AG10803 (cell line): ENCODE measurements at regions not wholly inside any gene's neighbourhood (a gene's known extent, or its start where the extent isn't known, plus 50 kb on each side); places are given as distances from the start of the nearest gene placed in this dataset.
"Not testable (repeated sequence)": the region's sequence is repeated elsewhere in the genome, so short reads cannot be mapped to it uniquely, and the experiment has no call there.

Experiments used
- DNase-seq: peaks from one replicate; pipeline ENCODE4 v3.0.0; 2010; ENCODE audit warnings: low read depth
- H3K4me3 ChIP-seq: 2 replicates; pipeline ENCODE4 v1.5.1; 2011; ENCODE audit warnings: mild to moderate bottlenecking, low read length, control low read depth

DNA sequence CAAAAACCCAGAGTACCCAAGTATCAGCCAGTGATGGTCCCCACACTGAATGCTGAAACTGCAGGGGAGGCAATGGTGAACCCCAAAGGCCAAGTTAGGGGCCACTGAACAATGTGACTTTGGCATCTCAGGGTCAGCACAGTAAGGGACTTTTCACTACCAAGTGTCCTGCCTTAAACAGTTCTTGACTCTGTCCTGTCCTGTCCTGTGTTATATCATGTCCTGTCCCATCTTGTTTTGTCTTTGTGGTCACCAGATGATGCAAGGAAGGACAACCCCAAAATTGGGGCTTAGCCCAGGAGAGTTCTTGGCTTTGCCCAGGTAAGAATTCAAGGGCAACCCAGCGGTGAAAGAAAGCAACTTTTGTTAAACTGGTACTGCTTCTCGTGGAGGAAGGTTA, 105.0 kb downstream of the PPIAL4A start:
- not testable (repeated sequence) for H3K4me3 ChIP-seq, DNase-seq

DNA sequence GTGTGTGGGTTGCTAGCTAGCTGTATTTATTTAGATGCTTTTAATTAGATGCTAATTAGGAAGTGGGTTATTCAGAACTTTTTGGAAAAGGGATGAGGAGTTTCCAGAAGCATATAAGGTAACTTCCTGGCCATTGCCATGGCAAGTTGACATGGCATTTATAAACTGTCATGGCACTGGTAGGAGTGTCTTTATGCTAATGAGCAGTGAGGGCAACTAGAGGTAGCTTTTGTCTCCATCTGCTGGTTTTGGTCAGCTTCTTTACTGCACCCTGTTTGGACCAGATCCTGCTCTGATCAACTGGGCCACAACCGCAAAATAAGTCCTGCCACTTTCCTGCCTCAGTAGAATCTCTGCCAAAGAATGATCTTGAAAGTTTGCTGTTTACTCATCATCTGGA, 105.5 kb downstream of the PPIAL4A start:
- DNase-seq, H3K4me3 ChIP-seq: not testable (repeated sequence)

DNA sequence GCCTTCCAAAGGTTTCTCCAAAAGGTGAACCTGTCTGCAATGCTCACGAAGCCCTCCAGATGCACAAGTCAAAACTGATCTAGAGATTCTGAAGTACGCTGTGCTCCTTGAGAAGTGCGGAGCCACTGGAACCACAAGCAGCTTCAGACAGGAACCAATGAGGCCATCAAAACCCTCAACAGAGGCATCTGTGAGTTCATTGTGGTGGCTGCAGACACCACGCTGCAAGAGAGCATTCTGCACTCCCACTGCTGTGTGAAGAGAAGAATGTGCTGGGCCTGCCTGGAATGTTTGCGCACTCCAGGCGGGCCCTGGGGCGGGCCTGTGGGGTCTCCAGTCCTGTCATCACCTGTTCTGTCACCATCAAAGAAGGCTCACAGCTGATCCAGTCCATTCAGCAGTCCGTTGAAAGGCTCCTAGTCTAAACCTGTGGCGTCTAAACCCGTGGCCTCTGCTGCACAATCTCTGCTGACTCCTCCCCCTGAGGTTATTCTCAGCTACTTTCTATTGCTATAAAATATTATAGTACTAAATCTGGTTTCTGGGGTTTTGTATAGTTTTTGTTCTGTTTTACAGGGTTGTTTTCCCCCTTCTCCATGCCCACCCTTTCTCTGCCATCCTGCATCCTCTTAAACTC, 111.6 kb downstream of the PPIAL4A start:
- not testable (repeated sequence) for H3K4me3 ChIP-seq, DNase-seq

GRCh38 chr1:121003230-121003629, 113.7 kb downstream of the PPIAL4A start:
- not testable (repeated sequence) for DNase-seq, H3K4me3 ChIP-seq

- H3K4me3 ChIP-seq, DNase-seq: not testable (repeated sequence)
Observed at GRCh38 chr1:121006826-121007225, 117.3 kb downstream of the PPIAL4A start.

- not testable (repeated sequence) for H3K4me3 ChIP-seq, DNase-seq
Observed at GRCh38 chr1:121007755-121008154, 118.2 kb downstream of the PPIAL4A start.

GRCh38 chr1:121008512-121009215, 119.1 kb downstream of the PPIAL4A start:
- not testable (repeated sequence) for DNase-seq, H3K4me3 ChIP-seq

DNA sequence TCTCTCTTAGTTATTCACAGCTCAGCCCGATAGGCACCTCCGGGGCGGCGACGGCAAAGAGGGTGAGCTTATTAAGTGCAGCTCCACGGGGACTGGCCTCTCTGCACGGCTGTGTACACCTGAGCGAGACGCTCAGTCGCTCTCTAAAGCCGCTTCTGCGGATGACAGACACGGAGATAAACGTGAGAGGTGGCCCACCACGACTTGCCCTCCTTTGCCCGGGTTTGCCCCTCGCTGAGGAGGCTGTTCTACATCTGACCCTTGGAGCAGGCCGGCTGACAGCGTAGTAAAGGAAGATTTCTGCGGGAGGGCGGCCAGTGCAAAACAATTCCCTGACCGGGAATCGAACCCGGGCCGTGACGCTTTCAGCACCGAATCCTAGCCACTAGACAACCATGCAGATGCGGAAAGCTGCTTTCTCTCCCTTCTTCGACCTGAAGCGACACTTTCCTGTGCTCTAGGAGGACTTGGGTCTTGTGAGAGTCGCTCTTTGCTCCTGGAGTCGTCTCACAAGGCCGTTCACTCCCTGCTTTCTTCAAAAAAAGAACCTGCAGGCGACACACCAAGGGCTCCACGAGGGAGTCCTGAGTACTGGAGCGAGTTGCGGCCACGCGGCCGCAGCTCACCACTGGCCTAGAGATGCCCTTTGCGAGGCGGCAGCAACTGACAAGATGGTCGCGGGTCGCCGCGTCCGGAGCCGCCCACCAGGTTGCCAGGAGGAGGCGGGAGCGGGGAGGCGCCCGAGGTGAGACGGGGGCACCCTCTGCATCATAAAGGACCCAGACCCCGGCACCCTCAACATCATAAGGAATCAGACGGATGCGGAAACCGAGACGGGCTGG, 119.9 kb downstream of the PPIAL4A start:
- not testable (repeated sequence) for H3K4me3 ChIP-seq
- peak; percentile 1 for DNase-seq

GRCh38 chr1:121010141-121010540, 120.6 kb downstream of the PPIAL4A start:
- not testable (repeated sequence) for DNase-seq, H3K4me3 ChIP-seq

DNA sequence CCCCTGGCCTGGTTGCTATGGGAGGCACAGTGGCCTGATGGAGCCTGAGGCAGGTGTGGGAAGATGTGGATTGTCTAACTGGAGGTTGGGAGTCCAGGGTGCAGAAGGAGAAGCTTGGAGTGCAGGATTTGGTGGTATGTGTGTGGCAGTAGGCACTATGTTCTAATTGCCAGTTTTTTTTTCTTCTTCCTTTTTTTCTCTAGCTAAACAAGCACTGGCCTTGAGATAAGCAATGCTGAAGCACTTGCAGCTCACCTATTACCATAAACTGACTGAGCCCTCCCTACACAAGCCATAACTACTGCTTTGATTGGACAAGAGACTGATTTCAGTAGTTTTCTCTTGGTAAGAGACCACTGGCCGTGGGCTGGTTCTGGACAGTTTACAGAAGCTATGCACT, 123.6 kb downstream of the PPIAL4A start:
- H3K4me3 ChIP-seq, DNase-seq: not testable (repeated sequence)

GRCh38 chr1:121016182-121017028, 126.8 kb downstream of the PPIAL4A start:
- DNase-seq: peak; percentile 60
- not testable (repeated sequence) for H3K4me3 ChIP-seq

DNA sequence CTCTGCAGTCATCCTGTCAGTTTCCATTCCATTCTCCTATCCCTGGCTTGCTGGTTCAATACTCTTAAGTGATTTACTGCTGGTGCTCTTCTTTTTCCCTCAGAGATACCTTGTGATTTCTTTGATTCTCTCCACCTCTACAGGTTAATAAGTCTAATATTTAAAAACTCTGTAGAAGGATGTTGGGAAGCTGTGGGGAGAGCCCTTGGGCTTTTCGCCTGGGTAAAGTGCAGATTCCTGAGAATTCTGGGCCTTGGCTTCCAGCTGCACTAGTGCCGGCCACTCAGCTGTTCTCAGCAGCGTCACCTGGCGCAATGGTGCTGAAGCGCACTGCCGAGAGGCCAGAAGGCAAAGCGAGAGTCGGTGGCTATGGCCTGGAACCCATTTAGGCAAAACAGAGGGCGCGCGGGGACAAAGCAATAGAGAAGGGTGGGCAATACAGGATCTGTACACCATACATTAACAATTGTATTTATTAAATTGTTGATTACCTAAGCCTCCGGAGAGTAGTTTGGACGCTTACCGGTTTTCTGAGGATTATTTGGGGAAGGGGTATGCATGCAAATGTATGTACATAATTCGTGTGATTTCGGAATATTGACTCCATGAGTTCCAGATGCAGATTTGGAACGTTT, 130.3 kb downstream of the PPIAL4A start:
- DNase-seq, H3K4me3 ChIP-seq: not testable (repeated sequence)

DNA sequence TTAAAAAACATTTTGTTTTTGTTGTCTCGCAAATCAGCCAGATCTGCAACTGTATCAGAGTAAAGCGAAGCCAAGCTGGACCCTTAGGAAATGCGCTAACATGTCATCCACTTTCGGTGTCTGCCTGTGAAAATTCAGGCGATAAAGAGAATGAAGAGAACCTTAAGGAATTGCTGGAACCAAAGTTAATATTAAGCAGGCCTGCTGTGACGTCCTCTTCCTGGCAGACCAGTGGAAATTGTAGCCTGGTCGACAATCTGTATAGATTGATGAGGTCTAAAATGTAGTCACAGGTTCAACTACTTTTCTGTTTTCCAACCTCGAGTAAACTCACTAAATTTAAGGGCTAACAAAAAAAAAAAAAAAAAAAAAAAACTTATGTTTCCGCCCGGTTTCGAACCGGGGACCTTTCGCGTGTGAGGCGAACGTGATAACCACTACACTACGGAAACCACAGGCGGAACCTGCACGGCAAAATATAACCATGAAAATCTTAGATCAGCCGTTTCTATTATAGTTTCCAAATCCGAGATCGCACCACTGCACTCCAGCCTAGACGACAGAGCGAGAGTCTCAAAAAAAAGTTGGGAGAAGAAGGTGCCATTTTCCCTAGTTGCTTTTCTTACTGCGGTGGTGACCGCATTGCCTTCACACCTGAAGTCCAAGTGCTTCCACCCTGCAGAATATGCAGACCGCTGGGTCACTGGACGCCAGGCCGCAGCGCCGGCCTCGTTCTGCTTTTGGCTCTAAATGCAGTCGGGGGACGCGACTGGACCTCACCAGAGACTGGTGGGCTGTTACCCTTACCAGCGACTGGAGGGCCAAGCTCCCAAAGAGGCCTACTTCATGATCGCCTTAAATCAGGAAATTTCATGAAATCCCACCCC, 131.0 kb downstream of the PPIAL4A start:
- peak; percentile 40 for DNase-seq
- H3K4me3 ChIP-seq: peak overlapping the region; percentile 43

DNA sequence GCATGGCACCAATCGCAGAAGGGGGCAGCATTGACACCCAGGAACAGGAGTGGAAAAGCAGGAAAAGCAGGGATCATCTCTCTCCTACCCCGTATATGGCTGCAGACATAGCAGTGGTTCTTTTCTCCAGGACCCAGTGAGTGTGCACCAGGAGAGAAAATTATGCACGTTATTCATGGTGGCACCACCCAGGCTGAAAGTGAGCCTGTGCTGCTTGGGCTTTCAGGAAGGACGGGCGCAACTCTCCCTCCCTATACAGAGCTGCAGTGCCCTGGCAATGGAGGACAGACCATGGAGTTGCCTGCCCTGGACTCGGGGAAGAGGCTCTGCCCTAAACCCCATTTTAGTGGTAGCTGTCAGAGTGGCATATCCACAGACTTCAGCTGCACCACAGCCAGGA, 132.1 kb downstream of the PPIAL4A start:
- not testable (repeated sequence) for DNase-seq, H3K4me3 ChIP-seq

DNA sequence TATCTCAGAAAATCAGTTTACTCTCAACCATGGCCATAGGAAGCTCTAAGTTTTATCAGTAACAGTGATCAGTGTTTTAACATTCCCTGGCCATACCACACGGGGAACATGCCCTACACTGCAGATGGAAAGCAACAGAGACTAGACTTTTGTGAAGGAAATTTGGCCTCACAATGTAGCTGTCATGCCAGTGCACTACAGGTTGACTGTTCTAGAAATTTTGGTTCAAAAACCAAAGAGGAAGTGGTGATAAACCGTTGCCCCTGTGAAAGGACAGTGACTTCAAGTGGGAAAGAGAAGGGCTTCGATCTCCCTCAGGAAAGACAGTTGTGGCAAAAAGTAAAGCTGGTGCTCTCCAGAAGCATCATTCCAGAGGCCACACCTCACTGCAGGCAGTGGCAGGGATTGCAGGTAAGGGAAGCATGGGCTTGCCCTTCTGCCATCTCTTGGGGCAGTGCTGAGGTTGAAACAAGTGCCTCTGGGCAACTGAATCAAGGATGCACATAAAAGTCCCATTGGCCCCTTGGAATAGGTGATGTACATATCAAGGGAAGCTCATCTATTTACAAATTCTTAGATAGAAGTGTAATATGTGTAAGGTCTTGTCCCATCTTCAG, 143.4 kb downstream of the PPIAL4A start:
- not testable (repeated sequence) for DNase-seq, H3K4me3 ChIP-seq

DNA sequence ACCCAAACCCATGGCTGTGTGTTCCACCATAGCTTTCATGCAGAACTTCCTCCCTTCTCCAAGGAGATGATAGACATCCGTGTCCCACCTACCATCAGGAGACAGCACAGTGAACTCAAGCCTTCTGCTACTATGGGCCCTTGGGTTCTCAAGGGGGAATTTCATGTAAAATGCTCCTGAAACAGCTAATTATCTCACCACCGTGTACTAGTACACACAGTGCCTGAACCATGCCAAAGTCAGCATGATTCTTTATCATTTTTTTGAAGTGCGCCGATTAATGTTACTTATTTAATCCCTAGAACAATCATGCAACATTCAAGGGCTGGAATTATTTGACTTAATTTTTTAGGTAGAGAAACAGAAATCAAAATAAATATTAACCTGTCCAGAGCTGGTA, 147.2 kb downstream of the PPIAL4A start:
- not testable (repeated sequence) for DNase-seq, H3K4me3 ChIP-seq

- DNase-seq, H3K4me3 ChIP-seq: not testable (repeated sequence)
Observed at GRCh38 chr1:121040974-121041373, 143.2 kb downstream of the FAM72B start.

DNA sequence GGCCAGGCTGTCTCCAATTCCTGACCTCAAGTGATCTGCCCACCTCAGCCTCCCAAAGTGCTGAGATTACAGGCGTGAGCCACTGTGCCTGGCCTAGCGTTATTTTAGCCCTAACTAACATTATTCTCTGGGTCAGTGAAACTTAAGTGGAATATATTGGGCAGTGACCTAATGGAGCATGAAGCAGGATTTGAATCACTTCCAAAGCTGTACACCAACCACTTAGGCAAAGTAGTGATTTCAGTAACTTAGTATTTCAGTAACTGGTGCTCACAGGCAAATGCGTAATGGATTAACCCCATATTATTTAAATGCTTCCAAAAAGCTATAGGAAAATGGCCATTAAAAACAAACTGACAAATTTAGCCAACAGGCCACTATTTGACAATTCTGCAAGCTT, 142.6 kb downstream of the FAM72B start:
- not testable (repeated sequence) for H3K4me3 ChIP-seq, DNase-seq
